ENCODE measurements at regions not wholly inside any gene's neighbourhood (a gene's known extent, or its start where the extent isn't known, plus 50 kb on each side); places are given as distances from the start of the nearest gene placed in this dataset.

DNA sequence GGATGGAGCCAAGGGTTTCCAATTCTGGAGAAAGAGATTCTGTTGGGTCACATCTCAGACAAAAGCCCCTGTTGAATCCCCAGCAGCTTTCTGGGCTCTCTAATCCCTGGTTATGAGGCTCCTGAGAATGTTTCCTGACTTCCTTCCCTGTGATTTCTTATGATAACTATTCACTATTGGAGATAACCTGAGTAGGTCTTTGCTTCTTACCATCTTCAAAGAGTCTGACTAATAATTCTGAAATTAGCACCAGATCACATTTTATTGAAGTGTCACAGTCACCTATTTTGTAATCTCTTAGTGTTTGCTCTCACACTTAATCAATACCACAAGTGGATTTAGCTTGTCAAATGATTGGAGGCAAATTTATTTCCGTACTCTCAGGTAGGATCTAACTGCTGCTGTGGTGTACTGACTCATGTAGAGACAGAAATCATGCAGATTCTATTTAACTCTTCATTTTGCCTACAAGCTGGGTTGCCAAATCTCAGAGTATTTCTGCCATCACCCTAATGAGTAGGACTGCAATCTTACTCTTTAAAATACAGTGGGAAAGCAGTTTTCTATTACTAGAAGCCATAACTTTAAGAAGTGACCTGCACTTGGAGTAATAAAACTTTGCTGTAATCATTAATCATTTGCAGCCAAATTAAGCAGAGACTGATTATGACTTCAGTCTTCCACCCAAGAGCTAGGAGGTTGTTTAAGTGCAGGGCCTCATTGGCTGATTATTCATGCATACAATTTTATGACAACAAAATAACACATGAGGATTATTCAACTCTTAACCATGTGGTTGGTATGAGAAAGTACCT, 422.1 kb downstream of the EPM2A start:
- Histone ChIP-seq H3K36me3 (no peaks in the 10 kb centered on the region), H3K4me1 (replicated peaks) (peaks cover 16% of the 10 kb centered on the region), H3K4me3 (no peak overlapping the region), H3K27me3 (replicated peaks) (no peaks in the 10 kb centered on the region), H3K27ac (no peak overlapping the region), H3K9me3 (replicated peaks) (no peaks in the 10 kb centered on the region; the same call in 1 of the 2 replicates)
- no peak for DNase-seq (ENCODE audit: low read depth in 1 of 2, low spot score in 2 of 2)

DNA sequence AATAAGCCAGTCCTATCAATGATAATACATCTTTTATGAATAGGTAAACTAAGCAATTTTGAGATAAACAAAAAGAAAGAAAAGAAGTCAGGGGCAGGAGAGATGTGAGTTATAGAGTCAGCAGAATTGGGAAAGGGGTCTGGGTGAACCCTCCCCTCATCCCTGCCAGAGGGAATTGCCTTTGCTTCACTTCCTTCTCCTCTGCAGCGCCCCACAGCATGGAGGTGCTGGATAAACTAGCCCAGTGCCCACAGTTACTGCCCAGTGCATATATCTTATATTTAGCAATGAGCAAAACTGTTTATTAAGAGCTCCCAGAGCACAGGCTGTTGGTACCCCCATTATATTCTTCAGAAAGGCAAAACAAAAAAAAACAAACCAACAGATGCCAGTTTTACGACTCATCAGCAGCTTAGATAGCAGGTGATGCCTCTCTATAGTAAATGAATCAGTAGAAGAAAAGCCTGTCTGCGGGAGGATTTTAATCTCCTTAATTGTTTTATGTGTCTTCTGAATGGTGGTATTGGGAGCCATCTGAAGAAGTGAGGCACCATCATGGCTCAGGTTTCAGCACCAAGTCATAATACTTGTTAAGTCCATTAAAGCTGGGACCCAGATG, 419.2 kb downstream of the EPM2A start:
- H3K9me3 ChIP-seq (replicated peaks) = no peaks in the 10 kb centered on the region; the same call in 1 of the 2 replicates
- no peaks in the 10 kb centered on the region for H3K36me3 ChIP-seq
- DNase-seq (ENCODE audit: low read depth in 1 of 2, low spot score in 2 of 2) = no peak
- no peak overlapping the region for H3K4me3 ChIP-seq
- H3K4me1 ChIP-seq (replicated peaks) = no peaks in the 10 kb centered on the region
- H3K27ac ChIP-seq = no peak overlapping the region
- H3K27me3 ChIP-seq (replicated peaks) = no peaks in the 10 kb centered on the region

DNA sequence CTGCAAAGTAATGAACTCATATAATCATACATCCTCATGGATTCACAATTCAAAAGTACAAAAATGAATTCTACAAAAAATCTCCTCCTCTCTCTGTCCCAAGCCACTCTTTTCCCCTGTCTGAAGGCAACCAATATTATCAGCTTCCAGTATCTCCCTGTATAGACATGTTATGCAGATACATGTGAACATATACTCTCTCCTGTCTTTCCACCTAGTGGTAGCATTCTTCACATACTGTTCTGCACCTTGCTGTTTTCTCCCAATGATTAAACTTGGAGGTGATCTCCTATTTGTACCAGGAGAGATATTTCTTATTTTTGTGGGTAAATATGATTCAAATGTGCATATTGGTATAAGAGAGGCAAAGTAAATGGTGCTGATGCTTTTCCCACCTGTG, 416.4 kb downstream of the EPM2A start:
- no peaks in the 10 kb centered on the region; the same call in 1 of the 2 replicates for H3K9me3 ChIP-seq (replicated peaks)
- H3K27me3 ChIP-seq (replicated peaks) = no peaks in the 10 kb centered on the region
- H3K36me3 ChIP-seq = no peaks in the 10 kb centered on the region
- DNase-seq (ENCODE audit: low read depth in 1 of 2, low spot score in 2 of 2) = no peak
- H3K27ac ChIP-seq = no peak overlapping the region
- H3K4me1 ChIP-seq (replicated peaks) = no peaks in the 10 kb centered on the region
- no peak overlapping the region for H3K4me3 ChIP-seq

DNA sequence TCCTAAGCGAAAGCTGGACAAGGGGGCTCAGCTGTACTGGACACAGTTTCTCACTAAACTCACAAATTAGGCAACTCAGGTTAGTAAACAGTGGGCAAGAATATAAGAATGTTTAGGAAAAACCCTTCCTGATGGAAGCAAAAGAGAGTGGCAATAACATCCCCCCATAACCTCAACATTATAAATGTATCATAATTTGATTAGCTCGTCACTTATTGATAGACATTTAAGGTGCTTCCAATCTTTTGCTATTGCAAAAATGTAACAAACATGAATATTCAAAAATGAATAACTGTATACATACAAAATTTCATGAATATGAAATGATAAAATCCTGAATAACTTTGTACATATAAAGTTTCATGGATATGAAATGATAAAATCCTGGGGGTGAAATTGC, 415.7 kb downstream of the EPM2A start:
- H3K4me1 ChIP-seq (replicated peaks) = no peaks in the 10 kb centered on the region
- H3K27me3 ChIP-seq (replicated peaks) = no peaks in the 10 kb centered on the region; the same call in 1 of the 2 replicates
- H3K4me3 ChIP-seq = no peak overlapping the region
- no peak overlapping the region for H3K27ac ChIP-seq
- no peak for DNase-seq (ENCODE audit: low read depth in 1 of 2, low spot score in 2 of 2)
- no peaks in the 10 kb centered on the region; the same call in 1 of the 2 replicates for H3K9me3 ChIP-seq (replicated peaks)
- H3K36me3 ChIP-seq = no peaks in the 10 kb centered on the region

DNA sequence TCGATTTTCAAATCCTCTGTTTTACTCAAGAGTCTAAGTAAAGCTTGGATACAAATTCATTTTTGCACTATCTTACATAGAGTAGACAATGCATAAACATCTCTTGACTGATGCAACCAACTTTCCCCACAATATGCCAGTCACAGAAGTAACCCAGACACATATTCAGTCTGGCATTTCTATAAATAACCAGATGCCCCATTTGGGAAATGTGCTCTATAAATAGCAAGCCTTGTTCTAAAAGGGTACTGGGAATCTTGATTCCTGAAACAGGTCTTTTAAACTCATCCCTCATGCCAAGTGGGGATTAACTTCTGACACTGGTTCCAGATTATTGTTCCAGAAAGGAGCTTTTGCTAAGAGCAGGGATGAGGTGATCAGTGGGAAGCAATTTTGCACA, 411.7 kb downstream of the EPM2A start:
- Histone ChIP-seq H3K36me3 (no peaks in the 10 kb centered on the region), H3K27me3 (replicated peaks) (no peaks in the 10 kb centered on the region; the same call in none of the 2 replicates), H3K27ac (no peak overlapping the region), H3K4me3 (no peak overlapping the region), H3K4me1 (replicated peaks) (no peaks in the 10 kb centered on the region), H3K9me3 (replicated peaks) (no peaks in the 10 kb centered on the region)
- DNase-seq (ENCODE audit: low read depth in 1 of 2, low spot score in 2 of 2) = no peak

DNA sequence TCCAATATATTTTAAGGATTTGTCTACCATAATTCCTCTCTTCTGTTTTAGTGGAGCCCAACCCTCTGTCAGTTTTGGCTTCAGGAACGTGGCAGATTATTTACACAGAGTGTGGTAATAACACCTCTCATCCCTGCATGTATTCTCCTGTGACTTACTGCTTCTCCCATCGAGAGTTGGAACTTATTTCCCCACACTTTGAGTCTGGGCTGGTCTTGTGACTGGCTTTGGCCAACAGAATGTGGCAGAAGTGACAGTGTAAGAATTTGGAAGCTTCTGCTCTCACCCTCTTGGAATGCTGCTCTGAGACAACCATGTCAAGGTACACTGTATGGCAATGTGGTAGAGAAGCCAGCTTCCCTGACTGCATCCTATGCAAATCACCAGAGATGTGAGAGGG, 407.7 kb downstream of the EPM2A start:
- Histone ChIP-seq H3K4me1 (replicated peaks) (no peaks in the 10 kb centered on the region), H3K9me3 (replicated peaks) (no peaks in the 10 kb centered on the region), H3K36me3 (no peaks in the 10 kb centered on the region), H3K4me3 (no peak overlapping the region), H3K27me3 (replicated peaks) (peaks cover 7% of the 10 kb centered on the region), H3K27ac (no peak overlapping the region)
- DNase-seq (ENCODE audit: low read depth in 1 of 2, low spot score in 2 of 2) = no peak

DNA sequence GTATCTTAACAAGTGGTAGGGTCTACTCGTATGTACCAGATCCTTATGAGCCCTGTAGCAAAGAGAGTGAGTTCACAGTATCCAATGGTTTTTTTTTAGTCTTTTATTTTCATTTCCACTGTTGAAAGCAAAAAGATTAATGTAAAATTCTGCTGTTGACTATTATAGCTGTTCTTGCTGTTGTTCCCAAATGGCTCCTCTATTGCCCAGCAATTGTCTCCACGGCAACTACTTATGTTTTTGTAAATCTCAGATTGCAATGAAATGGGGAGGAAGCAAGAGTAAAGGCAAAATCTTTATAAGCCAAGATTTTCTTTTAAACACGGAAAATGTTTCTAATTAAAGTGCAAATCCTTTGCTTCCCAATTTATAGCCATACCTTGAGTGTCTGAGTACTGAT, 406.1 kb downstream of the EPM2A start:
- Histone ChIP-seq H3K4me3 (no peak overlapping the region), H3K36me3 (no peaks in the 10 kb centered on the region), H3K4me1 (replicated peaks) (no peaks in the 10 kb centered on the region), H3K9me3 (replicated peaks) (no peaks in the 10 kb centered on the region), H3K27me3 (replicated peaks) (peaks cover 11% of the 10 kb centered on the region), H3K27ac (no peak overlapping the region)
- no peak for DNase-seq (ENCODE audit: low read depth in 1 of 2, low spot score in 2 of 2)

DNA sequence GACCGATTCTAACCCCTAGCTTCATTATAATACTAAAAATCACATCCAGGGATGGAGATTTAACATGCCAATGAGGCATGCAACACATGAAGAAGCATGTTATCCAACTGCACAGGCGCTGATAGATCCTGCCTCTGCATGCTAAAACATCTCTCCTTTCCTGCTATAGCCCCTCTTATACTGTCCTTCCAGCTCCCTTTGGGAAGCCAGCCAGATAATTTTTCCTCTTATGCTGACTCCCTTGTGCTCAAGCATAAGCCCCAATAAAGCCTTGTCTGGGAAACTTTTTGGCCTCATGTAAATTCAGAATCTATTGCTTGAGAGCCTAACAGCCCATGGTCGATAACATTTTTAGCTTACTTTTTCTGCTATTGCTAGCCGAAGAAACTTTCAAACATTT, 404.3 kb downstream of the EPM2A start:
- no peaks in the 10 kb centered on the region for H3K9me3 ChIP-seq (replicated peaks)
- H3K27me3 ChIP-seq (replicated peaks) = peaks cover 11% of the 10 kb centered on the region
- DNase-seq (ENCODE audit: low read depth in 1 of 2, low spot score in 2 of 2) = no peak
- no peaks in the 10 kb centered on the region for H3K36me3 ChIP-seq
- no peak overlapping the region for H3K27ac ChIP-seq
- H3K4me3 ChIP-seq = no peak overlapping the region
- H3K4me1 ChIP-seq (replicated peaks) = no peaks in the 10 kb centered on the region

DNA sequence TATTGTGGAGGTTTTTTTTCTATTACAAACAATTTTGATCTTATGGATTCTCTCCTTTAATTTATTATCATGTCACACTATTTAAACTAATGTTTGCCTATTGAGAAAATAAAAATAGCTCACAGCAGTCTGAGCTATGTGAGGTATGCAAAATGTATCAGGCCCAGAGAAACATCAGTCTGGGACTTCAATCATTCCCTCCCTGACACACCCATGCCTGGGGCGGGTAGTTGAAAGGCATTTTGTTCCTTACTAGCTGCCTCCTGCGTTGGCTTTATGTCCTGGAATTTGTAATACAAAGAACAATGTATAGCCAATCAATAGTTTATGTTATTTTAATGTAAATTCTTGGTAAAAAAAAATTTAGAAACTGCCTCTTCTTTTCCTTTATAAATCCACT, 403.3 kb downstream of the EPM2A start:
- peaks cover 11% of the 10 kb centered on the region for H3K27me3 ChIP-seq (replicated peaks)
- DNase-seq (ENCODE audit: low read depth in 1 of 2, low spot score in 2 of 2) = no peak
- H3K27ac ChIP-seq = no peak overlapping the region
- H3K4me1 ChIP-seq (replicated peaks) = no peaks in the 10 kb centered on the region
- no peak overlapping the region for H3K4me3 ChIP-seq
- H3K9me3 ChIP-seq (replicated peaks) = no peaks in the 10 kb centered on the region
- no peaks in the 10 kb centered on the region for H3K36me3 ChIP-seq

DNA sequence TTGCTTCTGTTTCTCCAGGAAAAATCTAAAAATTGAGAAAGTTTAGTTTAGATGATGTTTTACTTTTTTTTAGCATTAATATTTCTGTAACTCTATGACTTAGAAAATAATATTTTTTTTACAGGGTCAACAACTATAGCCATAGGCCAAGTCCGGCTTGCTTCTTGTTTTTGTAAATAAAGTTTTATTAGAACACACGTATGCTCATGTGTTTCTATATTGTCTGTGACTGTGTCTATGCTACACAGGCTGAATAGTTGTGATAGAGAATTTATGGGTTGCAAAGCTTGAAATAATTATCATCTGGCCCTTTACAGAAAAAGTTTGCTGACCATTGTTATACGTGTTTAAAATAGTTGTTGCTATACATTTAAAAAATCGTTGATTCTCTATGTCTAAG, 399.2 kb downstream of the EPM2A start:
- DNase-seq (ENCODE audit: low read depth in 1 of 2, low spot score in 2 of 2) = no peak
- Histone ChIP-seq H3K4me1 (replicated peaks) (no peaks in the 10 kb centered on the region), H3K27me3 (replicated peaks) (peaks cover 4% of the 10 kb centered on the region; the same call in 1 of the 2 replicates), H3K9me3 (replicated peaks) (no peaks in the 10 kb centered on the region), H3K27ac (no peak overlapping the region), H3K36me3 (no peaks in the 10 kb centered on the region), H3K4me3 (no peak overlapping the region)

DNA sequence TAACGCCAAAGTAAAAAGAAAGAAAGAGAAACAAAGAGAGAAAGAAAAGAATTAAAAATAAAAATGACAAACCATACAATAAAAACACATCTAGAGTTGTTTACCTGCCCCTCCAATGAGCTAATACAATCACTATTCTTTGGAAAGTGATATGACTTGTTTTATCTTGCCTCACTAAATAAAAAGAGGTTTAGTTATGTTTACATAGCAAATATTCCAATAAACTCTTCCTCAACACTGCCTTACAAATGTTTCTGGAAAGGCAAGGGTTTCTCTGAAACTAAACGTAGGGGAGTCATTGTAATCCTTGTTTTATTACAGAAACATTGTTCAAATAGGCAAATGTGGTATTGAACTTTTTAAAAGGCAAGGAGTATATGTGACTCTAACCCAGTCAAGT, 396.2 kb downstream of the EPM2A start:
- Histone ChIP-seq H3K9me3 (replicated peaks) (no peaks in the 10 kb centered on the region), H3K36me3 (no peaks in the 10 kb centered on the region), H3K27me3 (replicated peaks) (no peaks in the 10 kb centered on the region), H3K27ac (no peak overlapping the region), H3K4me3 (no peak overlapping the region), H3K4me1 (replicated peaks) (no peaks in the 10 kb centered on the region)
- DNase-seq (ENCODE audit: low read depth in 1 of 2, low spot score in 2 of 2) = no peak

DNA sequence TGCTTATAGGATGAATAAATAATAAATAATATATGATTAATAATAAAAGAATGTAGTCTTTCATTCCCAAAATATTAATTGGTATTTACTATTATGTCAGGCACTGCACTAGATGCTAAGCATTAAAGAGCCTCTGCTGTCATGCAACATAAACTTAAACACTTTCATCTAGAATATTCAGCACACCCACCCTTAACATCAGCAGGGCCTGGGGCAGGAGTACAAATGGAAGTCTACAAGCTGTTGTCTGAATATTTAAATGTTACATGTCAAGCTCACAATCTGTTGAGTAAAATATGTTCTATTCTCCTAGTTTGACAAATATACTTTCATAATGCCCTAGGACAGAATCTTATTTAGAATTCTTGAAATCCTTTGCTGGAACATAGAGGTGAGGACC, 395.1 kb downstream of the EPM2A start:
- Histone ChIP-seq H3K27me3 (replicated peaks) (no peaks in the 10 kb centered on the region), H3K27ac (no peak overlapping the region), H3K4me3 (no peak overlapping the region), H3K9me3 (replicated peaks) (no peaks in the 10 kb centered on the region), H3K36me3 (no peaks in the 10 kb centered on the region), H3K4me1 (replicated peaks) (no peaks in the 10 kb centered on the region)
- DNase-seq (ENCODE audit: low read depth in 1 of 2, low spot score in 2 of 2) = no peak

DNA sequence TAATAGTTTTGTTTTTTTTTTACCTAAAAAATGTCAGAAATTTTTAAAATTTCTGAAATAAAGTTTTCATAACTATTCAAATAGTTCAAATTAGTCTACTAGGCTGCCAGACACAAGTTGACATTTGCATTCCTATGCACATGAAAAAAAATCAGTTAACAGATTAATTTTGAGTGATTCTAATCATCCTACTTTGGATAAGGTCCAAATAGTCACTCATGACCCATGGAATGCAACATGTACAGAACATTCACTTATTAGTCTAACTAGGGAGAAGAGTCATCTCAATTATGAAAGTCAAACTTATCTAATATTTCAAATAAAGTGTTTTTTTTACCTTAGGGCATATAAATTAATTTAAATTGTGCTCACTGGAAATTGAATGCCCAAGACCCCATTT, 390.2 kb downstream of the EPM2A start:
- no peak overlapping the region for H3K4me3 ChIP-seq
- H3K4me1 ChIP-seq (replicated peaks) = no peaks in the 10 kb centered on the region
- H3K27me3 ChIP-seq (replicated peaks) = no peaks in the 10 kb centered on the region
- H3K9me3 ChIP-seq (replicated peaks) = no peaks in the 10 kb centered on the region
- DNase-seq (ENCODE audit: low read depth in 1 of 2, low spot score in 2 of 2) = no peak
- H3K36me3 ChIP-seq = no peaks in the 10 kb centered on the region
- H3K27ac ChIP-seq = no peak overlapping the region

DNA sequence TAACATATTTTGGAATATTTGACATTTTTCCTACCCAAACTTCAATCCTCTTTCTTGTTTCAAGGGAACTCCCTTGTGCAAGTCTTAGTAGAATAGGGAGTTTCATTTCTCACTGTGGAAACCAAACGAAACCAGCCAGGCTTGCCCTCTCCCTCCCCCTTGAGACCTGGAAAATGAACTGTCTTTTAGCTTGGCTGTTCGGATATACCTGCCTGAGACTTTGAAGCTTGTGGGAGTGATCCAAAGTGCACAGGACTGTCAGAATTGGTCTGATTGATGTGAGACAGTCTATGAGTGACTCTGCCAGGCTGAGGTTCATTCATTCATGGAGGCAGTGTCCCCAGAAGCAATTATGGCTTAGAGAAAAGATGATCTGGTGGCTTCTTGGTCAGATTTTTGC, 388.1 kb downstream of the EPM2A start:
- Histone ChIP-seq H3K27ac (no peak overlapping the region), H3K4me1 (replicated peaks) (no peaks in the 10 kb centered on the region), H3K27me3 (replicated peaks) (no peaks in the 10 kb centered on the region), H3K4me3 (no peak overlapping the region), H3K9me3 (replicated peaks) (no peaks in the 10 kb centered on the region), H3K36me3 (no peaks in the 10 kb centered on the region)
- no peak for DNase-seq (ENCODE audit: low read depth in 1 of 2, low spot score in 2 of 2)

Data from SJSA1 (cell line).